Stomach (tissue), 4 donors: ENCODE measurements at regions not wholly inside any gene's neighbourhood (a gene's known extent, or its start where the extent isn't known, plus 50 kb on each side); places are given as distances from the start of the nearest gene placed in this dataset.

Experiments used
- CTCF ChIP-seq, 7 experiments: fragments of 450-650 bp in 4 of 7; fragments of 200-600 bp in 3 of 7; sonication (generic) in 3 of 7; IDR thresholded peaks; one replicate each; pipeline ENCODE4 v1.5.1; 2016 to 2019; ENCODE audit warnings: antibody characterized with exemption in 7 of 7, control low read depth in 2 of 7, mild to moderate bottlenecking in 1 of 7
- EP300 ChIP-seq: sonication (generic); formaldehyde crosslinking; IDR thresholded peaks from one replicate; pipeline ENCODE4 v1.6.1; 2017; ENCODE audit warnings: antibody characterized with exemption
- POLR2A ChIP-seq, 4 donors: fragments of 450-650 bp; IDR thresholded peaks; one replicate each; pipeline ENCODE4 v1.6.1; 2016; ENCODE audit warnings: antibody characterized with exemption in 4 of 4, control low read depth in 2 of 4, mild to moderate bottlenecking in 1 of 4, moderate library complexity in 1 of 4
- POLR2AphosphoS5 ChIP-seq, 3 donors: sonication (generic); formaldehyde crosslinking; IDR thresholded peaks; one replicate each; pipeline ENCODE4 v1.6.1; 2016; ENCODE audit warnings: antibody characterized with exemption in 3 of 3

- TF ChIP-seq POLR2A (IDR thresholded peaks at IDR 0.05), result no peak
- no peak for TF ChIP-seq CTCF (IDR thresholded peaks at IDR 0.05)
- no peak for TF ChIP-seq POLR2AphosphoS5 (IDR thresholded peaks at IDR 0.05)
- no peak for TF ChIP-seq EP300
Observed at GRCh38 chr3:135393898-135394525, 571.5 kb upstream of the PPP2R3A start.
